ENCODE measurements at regions not wholly inside any gene's neighbourhood (a gene's known extent, or its start where the extent isn't known, plus 50 kb on each side); places are given as distances from the start of the nearest gene placed in this dataset.

DNA sequence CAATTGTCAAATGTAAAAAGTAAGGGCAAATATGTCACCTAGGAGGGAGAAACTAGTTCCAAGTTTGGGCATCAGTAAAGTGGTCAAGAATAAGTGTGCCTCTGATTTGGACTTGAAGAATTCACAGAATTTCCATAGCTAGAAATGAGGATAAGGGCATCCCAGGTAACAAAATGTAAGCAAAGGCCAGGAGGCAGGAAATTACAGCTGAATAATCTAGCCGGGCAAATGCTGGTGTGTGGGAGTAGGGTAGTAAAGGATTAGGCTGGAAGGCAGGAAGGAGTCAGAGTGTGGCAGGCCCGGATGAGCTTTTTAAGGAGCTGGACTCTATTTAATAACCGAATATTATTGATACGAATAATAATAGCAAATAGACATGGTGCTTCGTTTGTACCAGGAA, 144.9 kb upstream of the EGFLAM start:
- TF ChIP-seq, protein P1, sequence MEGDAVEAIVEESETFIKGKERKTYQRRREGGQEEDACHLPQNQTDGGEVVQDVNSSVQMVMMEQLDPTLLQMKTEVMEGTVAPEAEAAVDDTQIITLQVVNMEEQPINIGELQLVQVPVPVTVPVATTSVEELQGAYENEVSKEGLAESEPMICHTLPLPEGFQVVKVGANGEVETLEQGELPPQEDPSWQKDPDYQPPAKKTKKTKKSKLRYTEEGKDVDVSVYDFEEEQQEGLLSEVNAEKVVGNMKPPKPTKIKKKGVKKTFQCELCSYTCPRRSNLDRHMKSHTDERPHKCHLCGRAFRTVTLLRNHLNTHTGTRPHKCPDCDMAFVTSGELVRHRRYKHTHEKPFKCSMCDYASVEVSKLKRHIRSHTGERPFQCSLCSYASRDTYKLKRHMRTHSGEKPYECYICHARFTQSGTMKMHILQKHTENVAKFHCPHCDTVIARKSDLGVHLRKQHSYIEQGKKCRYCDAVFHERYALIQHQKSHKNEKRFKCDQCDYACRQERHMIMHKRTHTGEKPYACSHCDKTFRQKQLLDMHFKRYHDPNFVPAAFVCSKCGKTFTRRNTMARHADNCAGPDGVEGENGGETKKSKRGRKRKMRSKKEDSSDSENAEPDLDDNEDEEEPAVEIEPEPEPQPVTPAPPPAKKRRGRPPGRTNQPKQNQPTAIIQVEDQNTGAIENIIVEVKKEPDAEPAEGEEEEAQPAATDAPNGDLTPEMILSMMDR (conservative IDR thresholded peaks at IDR 0.05; ENCODE audit: low read depth in 2 of 2), result no peak
- no peak for TF ChIP-seq EZH2 (IDR thresholded peaks at IDR 0.05; ENCODE audit: low read depth, unreplicated experiment)
- TF ChIP-seq POLR2AphosphoS5 (IDR thresholded peaks at IDR 0.05; ENCODE audit: low read depth), result no peak
- no peak for TF ChIP-seq JUNB (IDR thresholded peaks at IDR 0.05; ENCODE audit: unreplicated experiment)
- no peak for TF ChIP-seq REST (IDR thresholded peaks at IDR 0.05; ENCODE audit: unreplicated experiment)
- TF ChIP-seq EZH2phosphoT487 (IDR thresholded peaks at IDR 0.05; ENCODE audit: unreplicated experiment), result no peak
- TF ChIP-seq ZNF331 (CRISPR knock-in tag; IDR thresholded peaks at IDR 0.05; ENCODE audit: low read depth), result no peak
- TF ChIP-seq CREB1 (CRISPR knock-in tag; IDR thresholded peaks at IDR 0.05; ENCODE audit: low read depth), result no peak
- TF ChIP-seq ZNF114 (CRISPR knock-in tag; IDR thresholded peaks at IDR 0.05), result no peak
- TF ChIP-seq NANOG (IDR thresholded peaks at IDR 0.05; ENCODE audit: borderline replicate concordance), result no peak
- no peak for TF ChIP-seq STAT1 (IDR thresholded peaks at IDR 0.05; ENCODE audit: unreplicated experiment)
